Parathyroid adenoma (tissue), 2 donors: ENCODE measurements at regions not wholly inside any gene's neighbourhood (a gene's known extent, or its start where the extent isn't known, plus 50 kb on each side); places are given as distances from the start of the nearest gene placed in this dataset.

ENCODE experiments used
- H2AFZ ChIP-seq: fragments of 300-600 bp; sonication (generic); one replicate; pipeline ENCODE4 v1.7.0; 2017; ENCODE audit warnings: antibody characterized with exemption, mild to moderate bottlenecking
- H3K27ac ChIP-seq: fragments of 300-600 bp; sonication (generic); one replicate; pipeline ENCODE4 v1.7.0; 2017
- H3K27me3 ChIP-seq: fragments of 300-600 bp; sonication (generic); one replicate; pipeline ENCODE4 v1.7.0; 2017; ENCODE audit warnings: low read length; ENCODE audit not compliant: control insufficient read depth, insufficient read depth
- H3K36me3 ChIP-seq: fragments of 300-600 bp; sonication (generic); one replicate; pipeline ENCODE4 v1.7.0; 2017; ENCODE audit warnings: low read length; ENCODE audit not compliant: control insufficient read depth, insufficient read depth
- H3K4me1 ChIP-seq: fragments of 300-600 bp; sonication (generic); one replicate; pipeline ENCODE4 v1.7.0; 2017; ENCODE audit warnings: control low read depth
- H3K4me2 ChIP-seq: fragments of 300-600 bp; sonication (generic); one replicate; pipeline ENCODE4 v1.7.0; 2017; ENCODE audit warnings: low read length
- H3K4me3 ChIP-seq: fragments of 300-600 bp; sonication (generic); one replicate; pipeline ENCODE4 v1.7.0; 2017; ENCODE audit warnings: low read depth, low read length
- H3K79me2 ChIP-seq: fragments of 300-600 bp; sonication (generic); one replicate; pipeline ENCODE4 v1.7.0; 2017; ENCODE audit warnings: control low read depth
- H3K9ac ChIP-seq: fragments of 300-600 bp; sonication (generic); one replicate; pipeline ENCODE4 v1.7.0; 2017; ENCODE audit warnings: mild to moderate bottlenecking
- H3K9me3 ChIP-seq: fragments of 300-600 bp; sonication (generic); one replicate; pipeline ENCODE4 v1.7.0; 2017; ENCODE audit warnings: low read length; ENCODE audit not compliant: control insufficient read depth
- TF ChIP-seq, protein P1 (sequence below): fragments of 300-600 bp; sonication (generic); IDR thresholded peaks from one replicate; pipeline ENCODE4 v1.7.0; 2017; ENCODE audit warnings: antibody characterized with exemption, mild to moderate bottlenecking
- donor health status: primary hyperparathyroidism.

DNA sequence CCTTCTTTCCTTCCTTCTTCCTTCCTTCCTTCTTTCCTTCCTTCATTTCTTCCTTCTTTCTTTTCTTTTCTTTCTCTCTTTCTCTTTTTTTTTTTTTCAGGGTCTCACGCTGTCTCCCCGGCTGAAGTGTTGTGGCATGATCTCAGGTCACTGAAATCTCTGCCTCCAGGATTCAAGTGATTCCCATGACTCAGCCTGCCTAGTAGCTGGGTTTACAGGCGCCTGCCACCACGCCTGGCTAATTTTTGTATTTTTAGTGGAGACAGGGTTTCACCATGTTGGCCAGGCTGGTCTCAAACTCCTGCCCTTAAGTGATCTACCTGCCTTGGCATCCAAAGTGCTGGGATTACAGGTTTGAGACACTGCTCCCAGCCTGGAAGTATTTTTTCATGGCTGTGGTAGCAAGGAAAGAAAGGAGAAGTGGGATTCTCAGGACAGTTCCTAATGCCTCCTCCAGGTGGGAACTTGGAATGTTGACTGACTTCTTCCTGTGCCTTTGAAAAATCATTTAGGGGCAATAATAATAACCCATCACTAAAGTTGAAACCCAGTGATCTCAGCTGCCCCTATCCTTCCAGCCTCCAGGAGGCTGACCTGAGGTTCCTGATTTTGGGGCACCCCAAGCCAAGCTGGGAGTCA is 89.3 kb upstream of the CELF4 start:
- TF ChIP-seq, protein P1, sequence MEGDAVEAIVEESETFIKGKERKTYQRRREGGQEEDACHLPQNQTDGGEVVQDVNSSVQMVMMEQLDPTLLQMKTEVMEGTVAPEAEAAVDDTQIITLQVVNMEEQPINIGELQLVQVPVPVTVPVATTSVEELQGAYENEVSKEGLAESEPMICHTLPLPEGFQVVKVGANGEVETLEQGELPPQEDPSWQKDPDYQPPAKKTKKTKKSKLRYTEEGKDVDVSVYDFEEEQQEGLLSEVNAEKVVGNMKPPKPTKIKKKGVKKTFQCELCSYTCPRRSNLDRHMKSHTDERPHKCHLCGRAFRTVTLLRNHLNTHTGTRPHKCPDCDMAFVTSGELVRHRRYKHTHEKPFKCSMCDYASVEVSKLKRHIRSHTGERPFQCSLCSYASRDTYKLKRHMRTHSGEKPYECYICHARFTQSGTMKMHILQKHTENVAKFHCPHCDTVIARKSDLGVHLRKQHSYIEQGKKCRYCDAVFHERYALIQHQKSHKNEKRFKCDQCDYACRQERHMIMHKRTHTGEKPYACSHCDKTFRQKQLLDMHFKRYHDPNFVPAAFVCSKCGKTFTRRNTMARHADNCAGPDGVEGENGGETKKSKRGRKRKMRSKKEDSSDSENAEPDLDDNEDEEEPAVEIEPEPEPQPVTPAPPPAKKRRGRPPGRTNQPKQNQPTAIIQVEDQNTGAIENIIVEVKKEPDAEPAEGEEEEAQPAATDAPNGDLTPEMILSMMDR, result no peak
- Histone ChIP-seq H3K9ac (no peak overlapping the region), H3K9me3 (peaks cover 2% of the 10 kb centered on the region), H3K4me2 (no peak overlapping the region), H2AFZ (no peak overlapping the region), H3K36me3 (no peaks in the 10 kb centered on the region), H3K27me3 (no peaks in the 10 kb centered on the region), H3K4me1 (no peaks in the 10 kb centered on the region), H3K4me3 (no peak overlapping the region), H3K79me2 (no peaks in the 10 kb centered on the region), H3K27ac (no peak overlapping the region)

DNA sequence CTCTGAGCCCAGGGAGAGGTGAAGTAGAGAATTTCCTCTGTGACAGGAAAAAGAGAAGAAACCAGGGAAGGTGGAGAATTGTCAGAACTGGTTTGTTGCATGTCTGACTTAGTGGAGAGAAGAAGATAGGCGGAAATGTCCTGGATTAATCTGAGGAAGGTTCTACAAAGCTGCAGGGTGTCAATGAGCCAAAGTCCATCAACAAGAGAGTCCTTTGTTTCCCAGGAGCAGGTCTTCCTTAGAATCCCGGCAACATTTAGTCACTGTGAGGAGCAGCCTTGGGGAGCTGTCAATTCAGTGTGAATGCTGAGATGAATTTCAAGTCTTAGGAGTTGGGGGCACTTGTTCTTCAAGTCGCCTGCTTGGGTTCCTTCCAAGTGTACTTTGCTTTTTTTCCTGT is 88.4 kb upstream of the CELF4 start:
- no peak overlapping the region for H3K27ac ChIP-seq
- TF ChIP-seq, protein P1, result no peak
- no peaks in the 10 kb centered on the region for H3K27me3 ChIP-seq
- no peaks in the 10 kb centered on the region for H3K4me1 ChIP-seq
- no peak overlapping the region for H3K4me2 ChIP-seq
- H2AFZ ChIP-seq, result no peak overlapping the region
- no peak overlapping the region for H3K9ac ChIP-seq
- no peak overlapping the region for H3K4me3 ChIP-seq
- no peaks in the 10 kb centered on the region for H3K79me2 ChIP-seq
- no peaks in the 10 kb centered on the region for H3K36me3 ChIP-seq
- peaks cover 5% of the 10 kb centered on the region for H3K9me3 ChIP-seq

DNA sequence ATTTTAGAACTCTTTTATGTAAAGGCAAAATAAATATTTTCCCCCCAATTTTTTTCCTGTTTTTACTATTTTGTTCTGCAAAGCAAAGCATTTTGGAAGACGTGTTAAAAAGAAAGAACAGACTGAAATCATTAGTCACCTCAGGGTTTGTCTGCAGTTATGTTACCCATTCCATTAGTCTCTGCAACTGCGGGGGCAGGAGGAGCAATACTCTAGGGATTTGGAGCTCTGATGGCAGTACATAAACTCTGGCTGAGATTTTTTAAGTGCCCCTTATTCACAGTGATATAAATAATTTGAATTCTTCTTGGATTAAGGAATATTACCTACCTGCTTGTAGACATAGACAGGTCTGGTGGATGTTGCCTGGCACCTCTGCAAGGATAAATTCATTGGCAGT is 88.0 kb upstream of the CELF4 start:
- H3K27ac ChIP-seq, result no peak overlapping the region

DNA sequence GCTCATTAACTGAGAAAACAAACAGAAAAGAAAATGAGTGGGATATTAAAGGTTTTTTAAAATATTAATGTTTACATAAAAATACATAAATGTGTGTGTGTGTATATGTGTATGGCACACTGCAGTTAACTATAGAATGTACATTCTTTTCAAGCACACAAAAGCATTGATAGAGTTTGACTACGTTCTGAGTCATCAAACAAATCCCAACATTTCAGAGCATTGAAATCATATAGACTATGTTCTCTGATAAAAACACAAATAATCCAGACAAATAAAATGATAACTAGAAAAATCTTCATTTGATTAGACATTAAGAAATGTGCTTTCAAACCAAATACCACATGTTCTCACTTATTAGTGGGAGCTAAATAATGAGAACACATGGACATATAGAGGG is 84.3 kb upstream of the CELF4 start:
- Histone ChIP-seq H3K27ac (no peak overlapping the region), H3K9me3 (peaks cover 5% of the 10 kb centered on the region), H3K79me2 (no peaks in the 10 kb centered on the region), H3K9ac (no peak overlapping the region), H3K36me3 (no peaks in the 10 kb centered on the region), H3K4me2 (no peak overlapping the region), H3K4me1 (no peaks in the 10 kb centered on the region), H3K27me3 (no peaks in the 10 kb centered on the region), H3K4me3 (no peak overlapping the region), H2AFZ (no peak overlapping the region)
- TF ChIP-seq, protein P1, result no peak

More for the DNA sequence above, 88.0 kb upstream of the CELF4 start:
- no peak overlapping the region for H3K9ac ChIP-seq
- H3K36me3 ChIP-seq, result no peaks in the 10 kb centered on the region
- no peaks in the 10 kb centered on the region for H3K79me2 ChIP-seq
- TF ChIP-seq, protein P1, result no peak
- H3K4me3 ChIP-seq, result no peak overlapping the region
- H3K4me2 ChIP-seq, result no peak overlapping the region
- H3K9me3 ChIP-seq, result peaks cover 5% of the 10 kb centered on the region
- H3K4me1 ChIP-seq, result no peaks in the 10 kb centered on the region
- no peaks in the 10 kb centered on the region for H3K27me3 ChIP-seq
- H2AFZ ChIP-seq, result no peak overlapping the region

DNA sequence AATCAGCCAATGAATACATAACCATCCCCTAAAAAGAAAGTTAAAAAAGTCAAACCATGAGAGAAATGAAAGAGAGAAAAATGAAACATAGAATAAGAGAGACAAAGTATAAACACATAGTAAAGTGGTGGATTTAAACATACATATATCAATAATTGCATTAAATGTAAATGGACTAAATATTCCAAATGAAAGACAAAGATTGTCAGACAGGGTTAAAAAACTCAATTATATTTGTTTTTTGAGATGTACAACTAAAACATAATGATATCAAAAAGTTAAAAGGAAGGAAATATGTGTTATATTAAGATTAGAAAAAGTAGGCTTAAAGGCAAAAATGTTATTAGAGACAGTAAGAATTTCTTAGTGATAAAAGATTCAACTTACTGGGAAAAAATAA is 83.8 kb upstream of the CELF4 start:
- TF ChIP-seq, protein P1, result no peak
- H3K9ac ChIP-seq, result no peak overlapping the region
- no peak overlapping the region for H3K4me2 ChIP-seq
- no peaks in the 10 kb centered on the region for H3K4me1 ChIP-seq
- no peaks in the 10 kb centered on the region for H3K36me3 ChIP-seq
- H3K27me3 ChIP-seq, result no peaks in the 10 kb centered on the region
- no peak overlapping the region for H3K4me3 ChIP-seq
- no peak overlapping the region for H3K27ac ChIP-seq
- H3K9me3 ChIP-seq, result peaks cover 5% of the 10 kb centered on the region
- no peaks in the 10 kb centered on the region for H3K79me2 ChIP-seq
- H2AFZ ChIP-seq, result no peak overlapping the region
